ENCODE measurements at regions not wholly inside any gene's neighbourhood (a gene's known extent, or its start where the extent isn't known, plus 50 kb on each side); places are given as distances from the start of the nearest gene placed in this dataset.

DNA sequence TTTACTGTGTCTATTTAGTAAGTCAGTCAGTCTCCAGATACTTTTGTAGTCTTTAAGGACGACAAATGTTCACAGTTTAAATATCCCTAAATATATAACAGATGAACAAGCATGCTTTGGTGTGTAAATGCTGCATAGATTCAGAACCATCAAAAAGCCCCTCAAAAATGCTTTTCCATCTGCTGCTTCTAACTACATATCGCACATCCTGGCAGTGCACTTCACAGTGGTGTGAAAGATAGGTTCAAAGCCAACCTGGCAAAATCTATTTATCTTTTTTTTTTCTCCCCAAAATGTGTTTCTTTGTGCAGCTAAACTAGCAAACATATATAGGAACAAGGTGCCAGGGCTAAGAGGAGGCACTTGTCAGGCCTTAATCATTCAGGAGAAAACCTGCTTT lies 753.8 kb downstream of the PLCL1 start:
- no peaks in the 10 kb centered on the region for H3K9me3 ChIP-seq (replicated peaks in 1 of 3)
- H3K36me3 ChIP-seq (replicated peaks in 1 of 2), result no peaks in the 10 kb centered on the region
- intact Hi-C loops (cut with DNase I), result no loop called here
- no peak overlapping the region for H3K4me3 ChIP-seq
- no peaks in the 10 kb centered on the region for H3K4me1 ChIP-seq (replicated peaks in 1 of 2)
- WGBS, 4 donors, result 72 to 86% (median 77%) methylated on average over 2 of the region's 2 CpGs
- H3K27ac ChIP-seq, result no peak overlapping the region
- DNase-seq, result no peak
- H3K27me3 ChIP-seq, result no peaks in the 10 kb centered on the region
- TF ChIP-seq POLR2A (IDR thresholded peaks at IDR 0.05) (no peak), CTCF (IDR thresholded peaks at IDR 0.05) (no peak)

- TF ChIP-seq CTCF (IDR thresholded peaks at IDR 0.05) (no peak), POLR2A (IDR thresholded peaks at IDR 0.05) (no peak)
- 44 to 53% (median 47%) methylated on average over 2 of the region's 2 CpGs for WGBS, 4 donors
- Histone ChIP-seq H3K4me1 (replicated peaks in 1 of 2) (no peaks in the 10 kb centered on the region), H3K36me3 (replicated peaks in 1 of 2) (no peaks in the 10 kb centered on the region), H3K27me3 (no peaks in the 10 kb centered on the region), H3K9me3 (replicated peaks in 1 of 3) (no peaks in the 10 kb centered on the region), H3K27ac (no peak overlapping the region), H3K4me3 (no peak overlapping the region)
- intact Hi-C loops (cut with DNase I), result no loop called here
- DNase-seq, result no peak
Observed at GRCh38 chr2:198546122-198546521, 741.7 kb downstream of the PLCL1 start.

DNA sequence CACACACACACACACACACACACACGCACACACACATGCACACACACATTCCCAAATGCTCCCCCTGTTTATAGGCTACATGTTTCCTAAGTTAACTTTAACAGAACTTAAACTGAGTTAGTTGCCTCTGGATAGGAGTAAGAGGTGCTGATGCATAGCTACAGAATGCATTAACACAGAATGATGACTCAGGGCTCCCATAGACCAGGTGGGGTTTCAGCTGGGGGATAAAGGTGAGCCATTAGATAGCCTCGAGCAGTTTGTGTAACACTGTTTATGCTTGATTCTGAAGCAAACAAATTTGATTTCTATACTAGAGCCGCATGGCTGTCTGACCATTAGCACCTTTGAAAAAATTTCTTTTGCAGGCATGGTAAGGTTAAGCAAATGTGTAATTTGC lies 741.0 kb downstream of the PLCL1 start:
- DNase-seq, result no peak
- WGBS, 4 donors, result 55 to 61% (median 56%) methylated on average over 3 of the region's 3 CpGs
- no peaks in the 10 kb centered on the region for H3K4me1 ChIP-seq (replicated peaks in 1 of 2)
- H3K27me3 ChIP-seq, result no peaks in the 10 kb centered on the region
- TF ChIP-seq CTCF (IDR thresholded peaks at IDR 0.05), result no peak
- TF ChIP-seq POLR2A (IDR thresholded peaks at IDR 0.05), result no peak
- no peak overlapping the region for H3K27ac ChIP-seq
- no peak overlapping the region for H3K4me3 ChIP-seq
- intact Hi-C loops (cut with DNase I), result no loop called here
- no peaks in the 10 kb centered on the region for H3K9me3 ChIP-seq (replicated peaks in 1 of 3)
- H3K36me3 ChIP-seq (replicated peaks in 1 of 2), result no peaks in the 10 kb centered on the region

GRCh38 chr2:198544461-198544860 lies 740.1 kb downstream of the PLCL1 start:
- no peaks in the 10 kb centered on the region for H3K36me3 ChIP-seq (replicated peaks in 1 of 2)
- TF ChIP-seq CTCF (IDR thresholded peaks at IDR 0.05) (no peak), POLR2A (IDR thresholded peaks at IDR 0.05) (no peak)

More at GRCh38 chr2:198544461-198544860, 740.1 kb downstream of the PLCL1 start:
- 42 to 80% (median 66%) methylated on average over 1 of the region's 1 CpG for WGBS, 4 donors
- no peak for DNase-seq
- Histone ChIP-seq H3K4me3 (no peak overlapping the region), H3K27ac (no peak overlapping the region), H3K4me1 (replicated peaks in 1 of 2) (no peaks in the 10 kb centered on the region), H3K27me3 (no peaks in the 10 kb centered on the region), H3K9me3 (replicated peaks in 1 of 3) (no peaks in the 10 kb centered on the region)
- intact Hi-C loops (cut with DNase I), result no loop called here
